WI38 (cell line): ENCODE measurements at regions not wholly inside any gene's neighbourhood (a gene's known extent, or its start where the extent isn't known, plus 50 kb on each side); places are given as distances from the start of the nearest gene placed in this dataset.

Experiments
- H3K4me3 ChIP-seq: 2 replicates; pipeline ENCODE4 v1.5.1; 2011; ENCODE audit warnings: low read depth, mild to moderate bottlenecking, control low read depth, low read length
- TF ChIP-seq, protein P1 (sequence below): IDR thresholded peaks from 2 replicates; pipeline ENCODE4 v1.5.1; 2012; ENCODE audit warnings: low read depth, mild to moderate bottlenecking, control low read depth, low read length

DNA sequence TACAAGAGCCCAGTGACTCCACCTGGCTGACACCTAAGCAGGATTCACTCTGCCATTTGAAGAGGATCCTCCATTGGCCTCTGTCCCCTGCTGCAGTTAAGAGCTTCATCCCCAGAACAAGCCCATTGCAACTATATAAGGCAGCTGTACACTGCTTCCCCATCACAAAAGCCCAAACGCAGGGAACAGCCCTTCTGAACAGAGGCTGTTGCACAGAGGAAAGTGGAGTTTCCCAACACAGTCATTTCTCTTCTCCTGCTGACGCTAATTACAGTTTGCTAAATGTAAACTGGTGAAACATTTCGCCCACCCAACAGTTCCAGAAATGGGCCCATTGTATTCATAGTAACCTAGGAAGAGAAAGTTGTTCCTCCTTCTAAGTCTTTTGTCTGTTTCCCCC, 455.8 kb upstream of the DAB1 start:
- no peak overlapping the region for H3K4me3 ChIP-seq
- TF ChIP-seq, protein P1, sequence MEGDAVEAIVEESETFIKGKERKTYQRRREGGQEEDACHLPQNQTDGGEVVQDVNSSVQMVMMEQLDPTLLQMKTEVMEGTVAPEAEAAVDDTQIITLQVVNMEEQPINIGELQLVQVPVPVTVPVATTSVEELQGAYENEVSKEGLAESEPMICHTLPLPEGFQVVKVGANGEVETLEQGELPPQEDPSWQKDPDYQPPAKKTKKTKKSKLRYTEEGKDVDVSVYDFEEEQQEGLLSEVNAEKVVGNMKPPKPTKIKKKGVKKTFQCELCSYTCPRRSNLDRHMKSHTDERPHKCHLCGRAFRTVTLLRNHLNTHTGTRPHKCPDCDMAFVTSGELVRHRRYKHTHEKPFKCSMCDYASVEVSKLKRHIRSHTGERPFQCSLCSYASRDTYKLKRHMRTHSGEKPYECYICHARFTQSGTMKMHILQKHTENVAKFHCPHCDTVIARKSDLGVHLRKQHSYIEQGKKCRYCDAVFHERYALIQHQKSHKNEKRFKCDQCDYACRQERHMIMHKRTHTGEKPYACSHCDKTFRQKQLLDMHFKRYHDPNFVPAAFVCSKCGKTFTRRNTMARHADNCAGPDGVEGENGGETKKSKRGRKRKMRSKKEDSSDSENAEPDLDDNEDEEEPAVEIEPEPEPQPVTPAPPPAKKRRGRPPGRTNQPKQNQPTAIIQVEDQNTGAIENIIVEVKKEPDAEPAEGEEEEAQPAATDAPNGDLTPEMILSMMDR = no peak

GRCh38 chr1:57874418-57874877, 450.6 kb upstream of the DAB1 start:
- TF ChIP-seq, protein P1 = no peak
- H3K4me3 ChIP-seq = no peak overlapping the region

GRCh38 chr1:57872913-57873312, 449.1 kb upstream of the DAB1 start:
- no peak overlapping the region for H3K4me3 ChIP-seq
- TF ChIP-seq, protein P1 = no peak

DNA sequence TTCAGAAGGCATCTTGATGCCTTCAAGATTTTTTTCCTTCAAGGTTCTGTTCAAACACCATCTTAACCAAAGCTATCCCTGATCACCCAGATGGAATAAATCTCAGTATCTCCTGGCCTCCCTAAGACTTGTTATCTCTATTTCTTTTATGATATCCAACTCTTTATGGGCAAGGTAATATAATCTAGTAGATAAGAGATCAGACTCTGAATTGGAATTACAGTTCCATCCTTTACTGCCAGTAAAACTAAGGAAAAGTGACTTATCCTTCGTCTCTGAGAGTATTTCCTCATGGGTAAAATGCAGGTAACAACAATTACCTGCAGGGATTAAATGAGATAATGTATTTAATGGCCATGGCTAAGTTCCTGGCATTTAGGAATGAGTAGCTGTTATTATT, 445.0 kb upstream of the DAB1 start:
- no peak overlapping the region for H3K4me3 ChIP-seq
- TF ChIP-seq, protein P1 = no peak

GRCh38 chr1:57868239-57868638, 444.4 kb upstream of the DAB1 start:
- TF ChIP-seq, protein P1 = no peak
- H3K4me3 ChIP-seq = no peak overlapping the region

DNA sequence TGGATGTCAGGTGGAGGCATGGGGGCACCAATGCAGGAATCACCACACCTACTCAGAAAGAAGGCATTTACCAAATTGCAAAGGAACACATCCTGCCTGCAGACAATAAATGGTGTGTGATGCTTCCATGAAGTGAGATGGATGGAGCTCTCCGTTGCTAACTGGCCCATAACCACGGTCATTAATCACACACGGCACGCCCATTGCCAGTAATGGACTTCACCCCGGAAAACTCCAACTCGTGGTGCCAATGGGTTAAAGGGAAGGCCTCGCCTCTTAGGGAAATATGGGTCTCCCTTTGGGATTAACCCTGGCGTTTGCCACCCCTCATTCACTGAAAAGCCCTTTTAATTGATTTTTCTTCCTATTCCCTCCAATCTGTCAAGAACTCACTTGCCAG, 443.1 kb upstream of the DAB1 start:
- TF ChIP-seq, protein P1 = no peak

GRCh38 chr1:57860931-57861565, 437.2 kb upstream of the DAB1 start:
- no peak overlapping the region for H3K4me3 ChIP-seq
- TF ChIP-seq, protein P1 = no peak

More for the DNA sequence above, 443.1 kb upstream of the DAB1 start:
- H3K4me3 ChIP-seq = no peak overlapping the region
